ENCODE measurements at regions not wholly inside any gene's neighbourhood (a gene's known extent, or its start where the extent isn't known, plus 50 kb on each side); places are given as distances from the start of the nearest gene placed in this dataset.

- Mint-ChIP-seq H3K4me3 (no peak overlapping the region), H3K27me3 (no peaks in the 10 kb centered on the region), H3K4me1 (ENCODE audit: low read depth) (no peaks in the 10 kb centered on the region), H3K36me3 (ENCODE audit: low read depth) (no peaks in the 10 kb centered on the region), H3K27ac (no peak overlapping the region), H3K9me3 (no peaks in the 10 kb centered on the region)
- DNase-seq: no peak
Measured at GRCh38 chr5:145708169-145708568, 127.0 kb downstream of the PRELID2 start.

DNA sequence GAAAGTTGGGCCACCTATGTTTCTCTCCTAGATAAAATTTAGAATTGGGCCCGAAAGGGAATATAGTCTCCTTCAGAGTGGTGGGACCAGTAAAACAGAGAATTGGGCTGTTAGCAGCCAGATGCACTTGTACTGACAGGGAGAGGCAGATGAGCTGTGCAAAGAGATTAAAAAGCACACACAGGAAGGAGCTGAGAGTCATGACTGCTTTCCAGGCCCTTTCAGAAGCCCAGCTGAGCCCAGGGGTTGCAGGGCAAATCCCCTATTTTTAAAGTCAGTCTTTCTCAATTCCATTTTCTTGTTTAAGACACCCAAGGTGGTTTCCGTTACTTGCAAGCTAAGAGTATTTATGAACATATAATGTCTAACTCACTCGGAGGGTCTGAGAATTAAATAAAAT, 130.4 kb downstream of the PRELID2 start:
- H3K27ac Mint-ChIP-seq: no peak overlapping the region
- no peaks in the 10 kb centered on the region for H3K27me3 Mint-ChIP-seq
- no peaks in the 10 kb centered on the region for H3K9me3 Mint-ChIP-seq
- no peak for DNase-seq
- H3K4me3 Mint-ChIP-seq: no peak overlapping the region
- H3K36me3 Mint-ChIP-seq (ENCODE audit: low read depth): no peaks in the 10 kb centered on the region
- no peaks in the 10 kb centered on the region for H3K4me1 Mint-ChIP-seq (ENCODE audit: low read depth)

DNA sequence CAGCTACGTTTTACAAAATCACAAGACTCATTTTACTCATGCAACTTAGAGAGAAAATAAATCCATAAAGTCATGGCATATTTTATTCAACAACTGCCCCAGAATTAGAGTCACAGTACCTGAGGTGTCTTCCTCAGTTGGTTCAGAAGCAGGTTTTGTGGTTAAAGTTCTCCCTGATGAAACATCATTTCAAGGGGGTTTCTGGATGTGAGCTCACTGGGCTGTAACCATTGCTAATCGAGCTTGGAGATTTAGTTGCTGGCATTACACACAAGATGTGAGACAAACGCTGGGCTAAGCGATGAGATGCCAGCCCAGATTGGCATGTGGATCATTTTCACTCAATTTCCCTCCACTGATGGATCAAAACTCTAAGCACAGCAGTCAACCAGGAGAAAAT, 131.3 kb downstream of the PRELID2 start:
- Mint-ChIP-seq H3K9me3 (no peaks in the 10 kb centered on the region), H3K27me3 (no peaks in the 10 kb centered on the region), H3K27ac (no peak overlapping the region), H3K4me3 (no peak overlapping the region), H3K4me1 (ENCODE audit: low read depth) (no peaks in the 10 kb centered on the region), H3K36me3 (ENCODE audit: low read depth) (no peaks in the 10 kb centered on the region)
- no peak for DNase-seq

DNA sequence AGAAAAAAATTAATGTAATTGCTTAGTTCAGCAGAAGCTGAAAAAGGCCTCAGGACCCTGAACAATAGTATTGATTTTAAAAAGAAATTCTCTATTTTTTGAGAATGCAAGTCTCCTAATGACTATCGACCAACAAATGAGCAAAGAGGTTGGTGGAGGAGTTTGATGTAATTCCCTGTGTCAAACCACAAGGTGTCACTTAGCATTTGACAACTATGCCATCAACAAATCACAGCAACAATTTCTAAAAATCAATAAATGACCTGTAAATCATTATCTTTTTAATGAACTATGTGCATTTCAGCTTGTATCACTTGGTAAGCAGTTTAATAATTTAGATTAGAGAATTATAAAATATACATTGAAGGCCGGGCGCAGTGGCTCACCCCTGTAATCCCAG, 133.7 kb downstream of the PRELID2 start:
- no peak for DNase-seq
- Mint-ChIP-seq H3K9me3 (no peaks in the 10 kb centered on the region), H3K27me3 (no peaks in the 10 kb centered on the region), H3K4me3 (no peak overlapping the region), H3K27ac (no peak overlapping the region), H3K36me3 (ENCODE audit: low read depth) (no peaks in the 10 kb centered on the region), H3K4me1 (ENCODE audit: low read depth) (no peaks in the 10 kb centered on the region)

DNA sequence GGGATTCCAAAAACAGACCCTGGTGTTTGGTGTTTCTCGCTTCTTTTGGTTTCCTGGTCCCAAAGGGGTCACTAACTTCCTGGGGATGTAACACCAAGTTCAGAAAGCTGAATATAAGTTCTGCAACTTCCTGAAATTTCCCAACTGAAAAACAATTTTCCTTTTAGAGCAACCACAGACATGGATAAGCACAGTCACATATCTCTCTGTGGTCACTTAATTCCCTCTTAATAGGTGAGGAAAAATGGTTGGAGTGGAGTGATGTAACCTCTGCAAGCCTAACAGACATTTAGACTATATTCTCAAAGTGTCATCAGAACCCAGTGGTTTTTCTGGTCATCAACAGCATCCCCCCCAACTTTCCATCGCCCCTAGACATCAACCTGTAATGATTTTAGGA, 135.3 kb downstream of the PRELID2 start:
- Mint-ChIP-seq H3K36me3 (ENCODE audit: low read depth) (no peaks in the 10 kb centered on the region), H3K4me3 (no peak overlapping the region), H3K27me3 (no peaks in the 10 kb centered on the region), H3K9me3 (no peaks in the 10 kb centered on the region), H3K27ac (no peak overlapping the region), H3K4me1 (ENCODE audit: low read depth) (no peaks in the 10 kb centered on the region)
- no peak for DNase-seq

DNA sequence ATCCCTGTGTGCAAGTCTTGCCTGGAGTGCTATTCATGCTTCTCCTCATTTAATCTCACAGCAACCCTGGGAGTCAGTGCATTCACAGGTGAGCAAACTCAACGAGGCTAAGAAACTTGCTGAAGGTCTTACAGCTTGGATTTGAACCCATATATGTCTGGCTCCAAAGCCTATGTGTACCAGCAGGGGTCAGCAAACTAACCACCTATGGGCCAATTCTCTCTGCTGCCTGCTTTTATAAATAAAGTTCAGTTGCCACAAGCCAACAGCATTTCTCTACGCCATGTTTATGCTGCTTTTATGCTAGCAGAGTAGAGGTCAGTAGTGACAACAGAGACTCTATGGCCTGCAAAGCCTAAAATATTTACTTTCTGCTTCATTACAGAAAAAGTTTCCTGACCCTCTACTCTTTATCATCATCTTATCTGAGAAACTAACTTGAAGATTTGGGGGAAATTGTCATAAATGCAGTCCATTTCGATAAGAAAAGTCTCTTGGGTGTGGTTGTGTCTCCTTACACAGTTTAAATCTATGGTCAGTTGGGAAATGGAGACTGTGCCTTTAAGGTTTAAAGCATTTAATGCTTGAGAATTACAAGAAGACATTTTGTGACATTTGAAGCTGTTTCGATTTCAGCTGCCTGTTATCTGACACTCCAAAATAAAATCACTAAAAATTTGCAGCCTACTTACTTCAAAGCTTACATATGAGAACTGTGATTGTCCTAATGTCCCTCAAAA, 137.7 kb downstream of the PRELID2 start:
- H3K4me3 Mint-ChIP-seq: no peak overlapping the region
- H3K27ac Mint-ChIP-seq: no peak overlapping the region
- H3K4me1 Mint-ChIP-seq (ENCODE audit: low read depth): no peaks in the 10 kb centered on the region
- H3K27me3 Mint-ChIP-seq: no peaks in the 10 kb centered on the region
- no peaks in the 10 kb centered on the region for H3K9me3 Mint-ChIP-seq
- DNase-seq: no peak
- H3K36me3 Mint-ChIP-seq (ENCODE audit: low read depth): no peaks in the 10 kb centered on the region

DNA sequence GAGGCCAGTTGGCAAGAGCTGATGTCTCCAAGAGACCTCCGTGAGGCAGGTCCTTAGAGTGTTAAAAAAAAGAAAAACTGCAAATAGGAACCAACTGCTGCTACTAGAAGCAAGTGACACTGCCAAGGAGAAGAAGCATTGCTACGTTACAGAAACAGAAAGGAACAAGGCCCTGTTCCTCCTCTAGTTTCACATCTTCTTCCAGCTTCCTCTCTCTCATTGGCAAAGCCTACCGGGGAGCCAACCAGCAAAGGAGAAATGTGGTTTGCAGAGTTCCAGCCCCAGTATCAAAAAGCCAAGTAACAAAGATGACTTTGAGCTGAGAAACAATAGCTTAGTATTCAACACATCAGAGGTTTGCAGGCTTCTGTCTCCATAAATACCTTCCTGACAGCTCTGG, 145.9 kb downstream of the PRELID2 start:
- no peak overlapping the region for H3K4me3 Mint-ChIP-seq
- no peak for DNase-seq
- H3K27ac Mint-ChIP-seq: no peak overlapping the region
- no peaks in the 10 kb centered on the region for H3K4me1 Mint-ChIP-seq (ENCODE audit: low read depth)
- no peaks in the 10 kb centered on the region for H3K27me3 Mint-ChIP-seq
- H3K36me3 Mint-ChIP-seq (ENCODE audit: low read depth): no peaks in the 10 kb centered on the region
- H3K9me3 Mint-ChIP-seq: no peaks in the 10 kb centered on the region

DNA sequence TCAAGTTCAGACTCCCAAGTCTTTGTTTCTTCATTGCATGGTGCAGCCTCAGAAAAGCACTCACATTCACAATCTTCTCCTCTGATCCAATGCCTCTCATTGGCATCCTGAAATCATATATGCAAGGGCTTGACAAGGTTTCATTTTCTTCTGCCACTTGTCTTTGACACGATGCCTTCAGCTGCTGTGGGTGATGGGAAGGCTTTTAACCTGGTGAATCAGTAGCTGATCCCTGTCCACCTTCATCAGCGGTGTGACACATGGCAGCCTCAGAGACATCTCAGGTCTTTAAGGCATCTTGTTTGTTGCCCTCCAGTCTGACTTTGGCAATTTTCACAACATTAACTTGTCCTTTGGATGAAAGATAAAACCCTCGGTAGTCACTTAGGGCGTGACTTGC, 147.2 kb downstream of the PRELID2 start:
- no peak overlapping the region for H3K4me3 Mint-ChIP-seq
- DNase-seq: no peak
- no peaks in the 10 kb centered on the region for H3K27me3 Mint-ChIP-seq
- H3K36me3 Mint-ChIP-seq (ENCODE audit: low read depth): no peaks in the 10 kb centered on the region
- H3K9me3 Mint-ChIP-seq: no peaks in the 10 kb centered on the region
- H3K27ac Mint-ChIP-seq: no peak overlapping the region
- no peaks in the 10 kb centered on the region for H3K4me1 Mint-ChIP-seq (ENCODE audit: low read depth)

GRCh38 chr5:145685417-145685816, 149.7 kb downstream of the PRELID2 start:
- DNase-seq: no peak
- no peaks in the 10 kb centered on the region for H3K27me3 Mint-ChIP-seq
- no peaks in the 10 kb centered on the region for H3K36me3 Mint-ChIP-seq (ENCODE audit: low read depth)
- no peak overlapping the region for H3K27ac Mint-ChIP-seq
- H3K9me3 Mint-ChIP-seq: no peaks in the 10 kb centered on the region
- H3K4me3 Mint-ChIP-seq: no peak overlapping the region
- H3K4me1 Mint-ChIP-seq (ENCODE audit: low read depth): no peaks in the 10 kb centered on the region

DNA sequence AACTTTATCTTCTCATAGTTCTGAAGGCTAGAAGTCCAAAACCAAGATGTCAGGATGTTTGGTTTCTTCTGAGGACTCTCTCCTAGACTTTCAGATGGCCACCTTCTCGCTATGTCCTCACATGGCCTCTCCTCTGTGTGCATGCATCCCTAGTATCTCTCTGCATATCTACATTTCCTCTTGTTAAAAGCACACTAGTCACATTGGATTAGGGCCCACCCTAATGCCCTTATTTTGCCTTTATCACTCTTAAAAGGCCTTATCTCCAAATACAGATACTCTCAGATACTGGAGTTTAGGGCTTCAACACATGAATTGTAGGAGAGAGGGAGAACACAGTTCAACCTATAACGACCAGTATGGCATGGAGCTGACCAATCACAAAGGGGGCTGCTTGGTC, 151.7 kb downstream of the PRELID2 start:
- Mint-ChIP-seq H3K4me1 (ENCODE audit: low read depth) (no peaks in the 10 kb centered on the region), H3K27me3 (no peaks in the 10 kb centered on the region), H3K36me3 (ENCODE audit: low read depth) (no peaks in the 10 kb centered on the region), H3K27ac (no peak overlapping the region), H3K9me3 (no peaks in the 10 kb centered on the region), H3K4me3 (no peak overlapping the region)
- no peak for DNase-seq

- Mint-ChIP-seq H3K27ac (no peak overlapping the region), H3K36me3 (ENCODE audit: low read depth) (no peaks in the 10 kb centered on the region), H3K9me3 (no peaks in the 10 kb centered on the region), H3K4me3 (no peak overlapping the region), H3K4me1 (ENCODE audit: low read depth) (no peaks in the 10 kb centered on the region), H3K27me3 (no peaks in the 10 kb centered on the region)
- no peak for DNase-seq
Measured at GRCh38 chr5:145682197-145682899, 152.8 kb downstream of the PRELID2 start.

DNA sequence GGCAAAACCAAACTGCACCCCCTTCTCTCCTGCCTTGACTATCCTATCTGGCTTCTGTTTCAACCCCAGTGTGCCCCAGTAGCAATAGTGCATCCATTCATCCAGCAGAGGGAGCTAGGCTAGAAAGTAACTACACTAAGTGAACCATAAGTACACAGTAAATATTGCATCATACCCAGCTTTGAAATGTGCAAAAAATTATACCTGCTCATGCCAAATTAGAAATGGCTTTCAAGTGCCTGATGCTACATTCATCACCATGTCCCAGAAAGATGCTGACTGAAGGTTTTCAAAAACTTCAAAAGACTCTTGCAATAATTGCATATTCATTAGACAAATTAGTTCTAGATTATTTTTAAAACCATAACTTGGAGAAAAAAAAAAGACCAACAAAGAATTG, 153.5 kb downstream of the PRELID2 start:
- Mint-ChIP-seq H3K4me3 (no peak overlapping the region), H3K27ac (no peak overlapping the region), H3K27me3 (no peaks in the 10 kb centered on the region), H3K4me1 (ENCODE audit: low read depth) (no peaks in the 10 kb centered on the region), H3K36me3 (ENCODE audit: low read depth) (no peaks in the 10 kb centered on the region), H3K9me3 (no peaks in the 10 kb centered on the region)
- DNase-seq: no peak

- no peaks in the 10 kb centered on the region for H3K36me3 Mint-ChIP-seq (ENCODE audit: low read depth)
Measured at GRCh38 chr5:145681216-145681615, 153.9 kb downstream of the PRELID2 start.

DNA sequence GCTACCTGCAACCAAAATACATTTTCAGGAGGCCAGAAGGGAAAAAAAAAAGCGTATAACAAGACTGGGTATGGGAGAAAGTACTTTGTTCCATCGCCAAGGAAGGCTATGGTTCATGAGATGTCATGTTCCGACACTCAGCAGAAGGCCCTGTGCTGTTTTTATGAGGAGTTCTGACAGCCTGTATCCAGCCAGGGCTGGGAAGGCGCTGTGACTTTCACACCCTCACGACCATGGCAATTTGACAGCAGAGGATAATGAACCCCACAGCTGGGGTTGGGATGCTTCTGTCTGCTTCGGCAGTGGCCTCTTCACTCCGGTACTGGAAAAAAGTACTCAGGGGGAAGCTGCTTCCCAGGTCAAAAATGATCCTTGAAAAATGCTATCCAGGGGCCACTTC, 154.4 kb downstream of the PRELID2 start:
- Mint-ChIP-seq H3K4me3 (no peak overlapping the region), H3K27me3 (no peaks in the 10 kb centered on the region), H3K36me3 (ENCODE audit: low read depth) (no peaks in the 10 kb centered on the region), H3K27ac (no peak overlapping the region), H3K9me3 (no peaks in the 10 kb centered on the region), H3K4me1 (ENCODE audit: low read depth) (no peaks in the 10 kb centered on the region)
- no peak for DNase-seq

More at GRCh38 chr5:145681216-145681615, 153.9 kb downstream of the PRELID2 start:
- Mint-ChIP-seq H3K27ac (no peak overlapping the region), H3K4me3 (no peak overlapping the region), H3K27me3 (no peaks in the 10 kb centered on the region), H3K4me1 (ENCODE audit: low read depth) (no peaks in the 10 kb centered on the region), H3K9me3 (no peaks in the 10 kb centered on the region)
- DNase-seq: no peak

- no peak overlapping the region for H3K4me3 Mint-ChIP-seq
- H3K36me3 Mint-ChIP-seq (ENCODE audit: low read depth): no peaks in the 10 kb centered on the region
- no peaks in the 10 kb centered on the region for H3K27me3 Mint-ChIP-seq
- H3K9me3 Mint-ChIP-seq: no peaks in the 10 kb centered on the region
- H3K27ac Mint-ChIP-seq: no peak overlapping the region
- no peak for DNase-seq
- no peaks in the 10 kb centered on the region for H3K4me1 Mint-ChIP-seq (ENCODE audit: low read depth)
Measured at GRCh38 chr5:145680169-145680568, 155.0 kb downstream of the PRELID2 start.
